Putamen (tissue), 1 donor: ENCODE measurements at regions not wholly inside any gene's neighbourhood (a gene's known extent, or its start where the extent isn't known, plus 50 kb on each side); places are given as distances from the start of the nearest gene placed in this dataset.

ENCODE experiments used
- DNase-seq: peaks from one replicate; pipeline ENCODE4 v3.0.0-alpha.2; 2016; ENCODE audit warnings: low spot score

- no peak for DNase-seq
Observed at GRCh38 chr17:77602062-77602746, 356.3 kb upstream of the TNRC6C start.

- no peak for DNase-seq
Observed at GRCh38 chr17:77602883-77603640, 355.4 kb upstream of the TNRC6C start.

- no peak for DNase-seq
Observed at GRCh38 chr17:77604301-77604972, 354.1 kb upstream of the TNRC6C start.

- DNase-seq = no peak
Observed at GRCh38 chr17:77604973-77605313, 353.6 kb upstream of the TNRC6C start.

- DNase-seq = no peak
Observed at GRCh38 chr17:77606146-77606864, 352.2 kb upstream of the TNRC6C start.

- no peak for DNase-seq
Observed at GRCh38 chr17:77606865-77607210, 351.7 kb upstream of the TNRC6C start.

GRCh38 chr17:77607606-77608005 lies 350.9 kb upstream of the TNRC6C start:
- no peak for DNase-seq

GRCh38 chr17:77608431-77608830 lies 350.1 kb upstream of the TNRC6C start:
- no peak for DNase-seq

- no peak for DNase-seq
Observed at GRCh38 chr17:77609553-77610517, 348.7 kb upstream of the TNRC6C start.

GRCh38 chr17:77610518-77610893 lies 348.0 kb upstream of the TNRC6C start:
- no peak for DNase-seq

GRCh38 chr17:77610972-77611521 lies 347.5 kb upstream of the TNRC6C start:
- no peak for DNase-seq

GRCh38 chr17:77611791-77612502 lies 346.6 kb upstream of the TNRC6C start:
- DNase-seq = no peak

GRCh38 chr17:77613218-77613617 lies 345.3 kb upstream of the TNRC6C start:
- DNase-seq = no peak

- no peak for DNase-seq
Observed at GRCh38 chr17:77613627-77614026, 344.9 kb upstream of the TNRC6C start.

- DNase-seq = no peak
Observed at GRCh38 chr17:77615703-77616253, 342.7 kb upstream of the TNRC6C start.

- DNase-seq = no peak
Observed at GRCh38 chr17:77616254-77616731, 342.2 kb upstream of the TNRC6C start.

GRCh38 chr17:77617516-77617915 lies 341.0 kb upstream of the TNRC6C start:
- no peak for DNase-seq

- no peak for DNase-seq
Observed at GRCh38 chr17:77618173-77618572, 340.3 kb upstream of the TNRC6C start.

- no peak for DNase-seq
Observed at GRCh38 chr17:77618731-77619130, 339.8 kb upstream of the TNRC6C start.

- DNase-seq = no peak
Observed at GRCh38 chr17:77619326-77619725, 339.2 kb upstream of the TNRC6C start.
